GM19035 (cell line): ENCODE measurements at regions not wholly inside any gene's neighbourhood (a gene's known extent, or its start where the extent isn't known, plus 50 kb on each side); places are given as distances from the start of the nearest gene placed in this dataset.

Experiments used
- ATAC-seq: cut with Tn5 transposase; IDR thresholded peaks from one replicate; pipeline ENCODE4 v1.9.1; 2021; ENCODE audit not compliant: unreplicated experiment

DNA sequence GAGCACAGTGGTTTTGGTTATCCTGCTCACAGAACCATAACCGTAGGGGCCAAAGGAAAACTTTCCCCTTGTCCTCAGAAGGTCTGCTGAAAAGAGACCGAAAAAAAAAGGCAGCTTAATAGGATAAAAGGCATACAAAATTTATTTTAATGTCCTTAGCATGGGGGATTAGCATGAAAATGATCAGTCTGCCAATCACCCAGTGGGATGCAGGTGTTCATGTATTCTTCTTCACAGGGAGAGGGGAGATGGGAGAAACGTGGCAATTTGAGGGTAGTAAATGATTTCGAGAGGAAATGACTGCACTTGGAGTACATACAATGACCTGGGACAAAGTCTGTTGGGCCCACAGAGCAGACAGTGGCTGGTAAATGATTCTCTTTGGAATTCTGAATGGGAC, 194.0 kb downstream of the AJAP1 start:
- no peak for ATAC-seq

DNA sequence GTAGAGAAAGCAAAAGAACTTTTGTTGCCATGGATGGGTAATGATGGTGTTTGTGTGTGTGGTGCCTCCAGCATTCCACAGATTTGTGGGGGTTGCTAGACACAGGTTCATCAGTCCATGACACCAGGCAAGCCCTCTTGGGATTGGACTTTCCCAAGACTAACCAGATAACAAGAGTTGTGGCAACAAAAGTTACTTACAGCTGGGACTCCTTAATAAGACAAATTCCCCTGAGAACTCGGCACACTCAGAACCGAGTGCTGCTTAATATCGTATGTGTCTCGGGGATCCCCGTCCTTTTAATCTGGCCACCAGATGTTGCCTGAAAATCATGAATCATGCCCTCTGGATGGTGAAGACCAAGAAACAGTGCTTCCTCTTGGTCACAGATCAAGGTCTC, 193.3 kb downstream of the AJAP1 start:
- ATAC-seq = no peak
